Loucy (cell line): ENCODE measurements at regions not wholly inside any gene's neighbourhood (a gene's known extent, or its start where the extent isn't known, plus 50 kb on each side); places are given as distances from the start of the nearest gene placed in this dataset.
"Not testable (repeated sequence)": the region's sequence is repeated elsewhere in the genome, so short reads cannot be mapped to it uniquely, and the experiment has no call there.

Source experiments
- H2AFZ ChIP-seq: fragments of 200-600 bp; sonication (generic); 2 replicates; pipeline ENCODE4 v1.6.0; 2016; ENCODE audit warnings: antibody characterized with exemption, mild to moderate bottlenecking, low read length, moderate library complexity
- H3F3A ChIP-seq: fragments of 200-600 bp; 2 replicates; pipeline ENCODE4 v1.6.0; 2016; ENCODE audit warnings: antibody characterized with exemption, low read depth, mild to moderate bottlenecking
- H3K27me3 ChIP-seq: fragments of 200-600 bp; sonication (generic); 2 replicates; pipeline ENCODE4 v1.6.1; 2014; ENCODE audit warnings: low read length, mild to moderate bottlenecking; ENCODE audit not compliant: insufficient read depth, poor library complexity, severe bottlenecking
- H3K36me3 ChIP-seq: fragments of 200-600 bp; sonication (generic); 2 replicates; pipeline ENCODE4 v1.6.1; 2016; ENCODE audit warnings: low read length; ENCODE audit not compliant: insufficient read depth
- H3K4me1 ChIP-seq: fragments of 200-600 bp; sonication (generic); 2 replicates; pipeline ENCODE4 v1.5.1; 2014; ENCODE audit warnings: low read length, mild to moderate bottlenecking; ENCODE audit not compliant: insufficient read depth, poor library complexity, severe bottlenecking
- H3K4me2 ChIP-seq: fragments of 200-600 bp; sonication (generic); 2 replicates; pipeline ENCODE4 v1.6.0; 2014; ENCODE audit warnings: antibody characterized with exemption, low read length, low read depth, mild to moderate bottlenecking; ENCODE audit not compliant: poor library complexity, severe bottlenecking
- H3K4me3 ChIP-seq: fragments of 200-600 bp; sonication (generic); 2 replicates; pipeline ENCODE4 v1.5.1; 2014; ENCODE audit warnings: low read length, mild to moderate bottlenecking, mixed read lengths; ENCODE audit not compliant: poor library complexity, severe bottlenecking
- H3K79me2 ChIP-seq: fragments of 200-600 bp; sonication (generic); 2 replicates; pipeline ENCODE4 v1.6.1; 2014; ENCODE audit warnings: low read length; ENCODE audit not compliant: insufficient read depth
- H3K9ac ChIP-seq: fragments of 200-600 bp; sonication (generic); 2 replicates; pipeline ENCODE4 v1.6.0; 2014; ENCODE audit warnings: mild to moderate bottlenecking, low read depth, low read length, moderate library complexity; ENCODE audit not compliant: poor library complexity, severe bottlenecking
- H3K9me2 ChIP-seq: fragments of 200-600 bp; sonication (generic); replicated peaks from 2 replicates; pipeline ENCODE4 v1.6.1; 2016; ENCODE audit warnings: low read depth, low read length, mixed read lengths
- H3K9me3 ChIP-seq: fragments of 200-600 bp; sonication (generic); 2 replicates; pipeline ENCODE4 v1.6.1; 2014; ENCODE audit warnings: mild to moderate bottlenecking, antibody characterized with exemption, low read length, low read depth; ENCODE audit not compliant: insufficient read depth
- H4K20me1 ChIP-seq: fragments of 200-600 bp; sonication (generic); 2 replicates; pipeline ENCODE4 v1.6.0; 2014; ENCODE audit warnings: antibody characterized with exemption, low read length, mild to moderate bottlenecking; ENCODE audit not compliant: insufficient read depth, poor library complexity, severe bottlenecking
- CTCF ChIP-seq: fragments of 200-600 bp; sonication (generic); conservative IDR thresholded peaks from 2 replicates; pipeline ENCODE4 v1.5.1; 2014; ENCODE audit warnings: mild to moderate bottlenecking, antibody characterized with exemption, low read length
- EZH2phosphoT487 ChIP-seq: fragments of 200-600 bp; IDR thresholded peaks from 2 replicates; pipeline ENCODE4 v1.6.1; 2018; ENCODE audit warnings: antibody characterized with exemption, mild to moderate bottlenecking, moderate library complexity, borderline replicate concordance

- no peaks in the 10 kb centered on the region for H3K27me3 ChIP-seq
- no peaks in the 10 kb centered on the region for H3F3A ChIP-seq
- no peak overlapping the region for H3K4me2 ChIP-seq
- H3K9me2 ChIP-seq: no peaks in the 10 kb centered on the region
- H3K9ac ChIP-seq: no peak overlapping the region
- H3K4me3 ChIP-seq: no peak overlapping the region
- peaks cover 16% of the 10 kb centered on the region for H3K4me1 ChIP-seq
- H3K79me2 ChIP-seq: no peaks in the 10 kb centered on the region
- H3K9me3 ChIP-seq: peaks cover 5% of the 10 kb centered on the region; the same call in 1 of the 2 replicates
- H2AFZ ChIP-seq: no peak overlapping the region
- no peaks in the 10 kb centered on the region for H3K36me3 ChIP-seq
- no peak for TF ChIP-seq EZH2phosphoT487
- peak; percentile 84 for TF ChIP-seq CTCF
- H4K20me1 ChIP-seq: no peaks in the 10 kb centered on the region
These were observed 792.3 kb downstream of the TMEM121 start for GRCh38 chr14:106318700-106319099.

DNA sequence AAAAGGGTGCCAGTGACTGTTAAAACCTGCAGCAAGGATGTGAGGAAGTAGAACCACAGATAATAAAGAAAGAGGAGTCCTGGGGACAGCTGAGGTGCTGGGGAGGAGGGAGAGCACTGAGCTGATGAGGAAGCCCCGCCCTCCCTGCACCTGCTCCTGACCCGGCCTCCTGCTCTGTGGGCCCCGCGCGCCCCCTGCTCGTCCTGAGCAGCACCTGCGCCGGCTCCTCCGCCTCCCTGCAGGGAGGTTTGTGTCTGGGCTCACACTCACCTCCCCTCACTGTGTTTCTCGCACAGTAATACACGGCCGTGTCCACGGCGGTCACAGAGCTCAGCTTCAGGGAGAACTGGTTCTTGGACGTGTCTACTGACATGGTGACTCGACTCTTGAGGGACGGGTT is 797.6 kb downstream of the TMEM121 start:
- not testable (repeated sequence) for H3F3A ChIP-seq, H3K9me3 ChIP-seq, H3K4me3 ChIP-seq, H3K79me2 ChIP-seq, H4K20me1 ChIP-seq, H3K36me3 ChIP-seq, H3K9me2 ChIP-seq, H2AFZ ChIP-seq, H3K4me2 ChIP-seq, H3K27me3 ChIP-seq, H3K9ac ChIP-seq
- peaks cover 11% of the 10 kb centered on the region for H3K4me1 ChIP-seq

DNA sequence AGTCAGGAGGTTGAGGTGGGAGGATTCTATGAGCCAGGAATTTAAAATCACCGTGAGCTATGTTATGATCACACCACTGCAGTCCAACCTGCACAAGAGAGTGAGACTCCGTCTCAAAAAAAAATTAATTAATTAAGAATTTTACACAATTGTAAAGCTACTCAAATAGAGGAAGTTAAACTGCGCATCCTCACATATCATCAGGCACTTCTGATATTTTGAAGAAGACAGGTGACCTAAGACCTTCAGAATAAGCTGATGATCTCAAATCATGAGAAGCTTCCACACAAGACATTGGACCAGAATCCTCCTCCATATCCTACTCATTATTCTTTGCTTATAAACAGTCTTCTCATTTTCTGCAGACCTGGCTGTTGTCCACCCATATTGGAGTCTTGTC is 800.9 kb downstream of the TMEM121 start:
- Histone ChIP-seq H3K9me3 (no peaks in the 10 kb centered on the region), H4K20me1 (no peaks in the 10 kb centered on the region), H3K4me2 (no peak overlapping the region), H3K9me2 (no peaks in the 10 kb centered on the region), H3K4me1 (peaks cover 31% of the 10 kb centered on the region), H2AFZ (no peak overlapping the region), H3K9ac (no peak overlapping the region), H3K27me3 (no peaks in the 10 kb centered on the region), H3F3A (no peaks in the 10 kb centered on the region), H3K36me3 (peaks cover 8% of the 10 kb centered on the region; the same call in 1 of the 2 replicates), H3K79me2 (peaks cover 27% of the 10 kb centered on the region), H3K4me3 (no peak overlapping the region)
- TF ChIP-seq EZH2phosphoT487 (no peak), CTCF (no peak)

- H4K20me1 ChIP-seq, H3F3A ChIP-seq, H3K27me3 ChIP-seq, H2AFZ ChIP-seq, H3K9me2 ChIP-seq, H3K9ac ChIP-seq, H3K4me2 ChIP-seq, H3K36me3 ChIP-seq, H3K4me3 ChIP-seq, H3K9me3 ChIP-seq: not testable (repeated sequence)
- Histone ChIP-seq H3K4me1 (peaks cover 32% of the 10 kb centered on the region), H3K79me2 (peaks cover 31% of the 10 kb centered on the region)
These were observed 801.4 kb downstream of the TMEM121 start for GRCh38 chr14:106327702-106328353.

DNA sequence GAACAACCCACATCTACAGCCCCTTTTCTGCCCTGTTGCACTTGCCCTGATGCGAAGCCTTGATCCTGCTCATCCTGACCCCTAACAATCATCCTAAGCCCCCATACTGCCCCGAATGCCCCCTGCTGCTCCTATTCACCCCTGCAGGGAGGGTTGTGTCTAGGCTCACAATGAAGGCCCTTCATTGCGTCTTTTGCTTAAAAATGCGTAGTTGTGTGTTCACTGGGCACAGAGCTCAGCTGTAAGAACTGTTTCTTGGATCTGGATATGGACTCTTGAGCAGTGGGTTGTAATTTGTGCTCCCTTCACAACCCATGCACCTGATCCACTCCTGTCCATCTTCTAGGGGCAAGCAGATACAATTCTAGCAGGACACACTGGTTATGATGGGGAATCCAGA is 802.9 kb downstream of the TMEM121 start:
- not testable (repeated sequence) for H3K27me3 ChIP-seq, H3K9ac ChIP-seq, H2AFZ ChIP-seq, H3K4me3 ChIP-seq, H3K9me3 ChIP-seq, H4K20me1 ChIP-seq, H3F3A ChIP-seq, H3K4me2 ChIP-seq, H3K36me3 ChIP-seq, H3K9me2 ChIP-seq
- Histone ChIP-seq H3K4me1 (peaks cover 40% of the 10 kb centered on the region), H3K79me2 (peaks cover 45% of the 10 kb centered on the region)

- H3K4me1 ChIP-seq: peaks cover 37% of the 10 kb centered on the region
- not testable (repeated sequence) for H3K9me3 ChIP-seq
These were observed 803.8 kb downstream of the TMEM121 start for GRCh38 chr14:106329987-106330774.

More at GRCh38 chr14:106329987-106330774, 803.8 kb downstream of the TMEM121 start:
- H3K9ac ChIP-seq: peak overlapping the region; percentile 85
- H3K4me3 ChIP-seq: peak overlapping the region; percentile 67
- not testable (repeated sequence) for H3F3A ChIP-seq, H3K9me2 ChIP-seq, H2AFZ ChIP-seq, H3K36me3 ChIP-seq, H4K20me1 ChIP-seq, H3K27me3 ChIP-seq
- peak overlapping the region; percentile 66 for H3K4me2 ChIP-seq
- H3K79me2 ChIP-seq: peaks cover 46% of the 10 kb centered on the region
